HEK293 (cell line): ENCODE measurements at regions not wholly inside any gene's neighbourhood (a gene's known extent, or its start where the extent isn't known, plus 50 kb on each side); places are given as distances from the start of the nearest gene placed in this dataset.

ENCODE experiments used
- CTCF ChIA-PET: fragments of 350-600 bp; formaldehyde crosslinking; extraction: SDS; loops from one replicate; lab custom pipeline; 2021; ENCODE audit warnings: antibody characterized with exemption; lab: Yijun Ruan, JAX
- POLR2A ChIA-PET: fragments of 300-600 bp; formaldehyde crosslinking; extraction: SDS; loops from one replicate; lab custom pipeline; 2020; ENCODE audit warnings: antibody characterized with exemption, inconsistent platforms; lab: Yijun Ruan, JAX
- H3K27ac ChIP-seq: fragments of 200-500 bp; sonication (Bioruptor generic); 2 replicates; pipeline ENCODE4 v1.5.1; 2014; ENCODE audit warnings: low read depth, low read length, control low read depth, inconsistent platforms; ENCODE audit errors: extremely low read depth
- H3K36me3 ChIP-seq, 2 experiments: fragments of 200-500 bp in 1 of 2; sonication (Bioruptor generic) in 1 of 2; 1 replicate in 1 of 2; 2 replicates in 1 of 2; pipeline ENCODE4 v1.5.1; 2014 to 2017; ENCODE audit warnings: inconsistent platforms in 2 of 2, low read length in 2 of 2; ENCODE audit not compliant: control insufficient read depth in 2 of 2, insufficient read depth in 1 of 2
- H3K4me1 ChIP-seq: fragments of 200-500 bp; sonication (Bioruptor generic); 2 replicates; pipeline ENCODE4 v1.5.1; 2014; ENCODE audit warnings: mild to moderate bottlenecking, low read length, inconsistent platforms; ENCODE audit not compliant: control insufficient read depth, insufficient read depth
- H3K4me3 ChIP-seq: 2 replicates; pipeline ENCODE4 v1.5.1; 2011; ENCODE audit warnings: low read depth, mild to moderate bottlenecking, control low read depth, low read length, moderate library complexity
- H3K9me3 ChIP-seq: fragments of 200-500 bp; sonication (Bioruptor generic); 2 replicates; pipeline ENCODE4 v1.5.1; 2014; ENCODE audit warnings: low read depth, low read length, inconsistent platforms; ENCODE audit not compliant: control insufficient read depth, insufficient read depth
- GFI1B ChIP-seq: fragments of 450-650 bp; formaldehyde crosslinking; IDR thresholded peaks from 2 replicates; pipeline ENCODE4 v1.5.1; 2016; ENCODE audit warnings: missing biosample characterization, missing genetic modification characterization
- HOXA7 ChIP-seq: sonication (generic); formaldehyde crosslinking; IDR thresholded peaks from 2 replicates; pipeline ENCODE4 v1.8.1; 2022; ENCODE audit warnings: missing genetic modification reagents, borderline replicate concordance
- INSM2 ChIP-seq: fragments of 450-650 bp; formaldehyde crosslinking; IDR thresholded peaks from 2 replicates; pipeline ENCODE4 v1.5.1; 2016; ENCODE audit warnings: missing biosample characterization, missing genetic modification characterization
- MZF1 ChIP-seq: fragments of 450-650 bp; formaldehyde crosslinking; IDR thresholded peaks from 2 replicates; pipeline ENCODE4 v1.5.1; 2017; ENCODE audit warnings: missing biosample characterization, missing genetic modification characterization, borderline replicate concordance
- SP3 ChIP-seq: fragments of 450-650 bp; formaldehyde crosslinking; IDR thresholded peaks from 2 replicates; pipeline ENCODE4 v1.5.1; 2016; ENCODE audit warnings: missing biosample characterization, missing genetic modification characterization
- TRIM28 ChIP-seq: IDR thresholded peaks from 2 replicates; pipeline ENCODE4 v1.6.1; 2011; ENCODE audit warnings: low read length, control low read depth, borderline replicate concordance
- ZBTB11 ChIP-seq: fragments of 450-650 bp; formaldehyde crosslinking; conservative IDR thresholded peaks from 2 replicates; pipeline ENCODE4 v1.5.1; 2016; ENCODE audit warnings: low read depth, missing biosample characterization, missing genetic modification characterization
- ZFP3 ChIP-seq: fragments of 450-650 bp; formaldehyde crosslinking; IDR thresholded peaks from 2 replicates; pipeline ENCODE4 v1.5.1; 2016; ENCODE audit warnings: low read depth, missing biosample characterization, missing genetic modification characterization
- ZIC2 ChIP-seq: fragments of 450-650 bp; formaldehyde crosslinking; IDR thresholded peaks from 2 replicates; pipeline ENCODE4 v1.5.1; 2016; ENCODE audit warnings: missing biosample characterization, missing genetic modification characterization
- ZNF157 ChIP-seq: fragments of 450-650 bp; formaldehyde crosslinking; IDR thresholded peaks from 2 replicates; pipeline ENCODE4 v1.5.1; 2016; ENCODE audit warnings: missing biosample characterization, missing genetic modification characterization
- ZNF211 ChIP-seq: fragments of 450-650 bp; formaldehyde crosslinking; IDR thresholded peaks from 2 replicates; pipeline ENCODE4 v1.5.1; 2016; ENCODE audit warnings: low read depth, missing biosample characterization, missing genetic modification characterization
- ZNF37A ChIP-seq: fragments of 450-650 bp; IDR thresholded peaks from 2 replicates; pipeline ENCODE4 v1.5.1; 2018; ENCODE audit warnings: missing biosample characterization, missing genetic modification characterization
- ZNF391 ChIP-seq: fragments of 450-650 bp; formaldehyde crosslinking; IDR thresholded peaks from 2 replicates; pipeline ENCODE4 v1.5.1; 2016; ENCODE audit warnings: low read depth, missing biosample characterization, missing genetic modification characterization, borderline replicate concordance
- ZNF398 ChIP-seq: fragments of 450-650 bp; formaldehyde crosslinking; IDR thresholded peaks from 2 replicates; pipeline ENCODE4 v1.5.1; 2017; ENCODE audit warnings: missing biosample characterization, missing genetic modification characterization
- ZNF433 ChIP-seq: fragments of 450-650 bp; formaldehyde crosslinking; IDR thresholded peaks from 2 replicates; pipeline ENCODE4 v1.5.1; 2016; ENCODE audit warnings: missing biosample characterization, missing genetic modification characterization, low read depth
- ZNF449 ChIP-seq: fragments of 450-650 bp; formaldehyde crosslinking; IDR thresholded peaks from 2 replicates; pipeline ENCODE4 v1.5.1; 2017; ENCODE audit warnings: missing biosample characterization, mild to moderate bottlenecking, missing genetic modification characterization, moderate library complexity
- ZNF580 ChIP-seq: fragments of 450-650 bp; formaldehyde crosslinking; IDR thresholded peaks from 2 replicates; pipeline ENCODE4 v1.5.1; 2016; ENCODE audit warnings: missing biosample characterization, missing genetic modification characterization
- ZNF626 ChIP-seq: fragments of 450-650 bp; sonication (Bioruptor Pico); formaldehyde crosslinking; IDR thresholded peaks from 2 replicates; pipeline ENCODE4 v1.5.1; 2018; ENCODE audit warnings: missing biosample characterization, missing genetic modification characterization, inconsistent platforms
- ZNF639 ChIP-seq: fragments of 450-650 bp; formaldehyde crosslinking; IDR thresholded peaks from 2 replicates; pipeline ENCODE4 v1.5.1; 2016; ENCODE audit warnings: missing biosample characterization, missing genetic modification characterization
- ZNF837 ChIP-seq: fragments of 450-650 bp; formaldehyde crosslinking; IDR thresholded peaks from 2 replicates; pipeline ENCODE4 v1.5.1; 2016; ENCODE audit warnings: missing biosample characterization, missing genetic modification characterization

- TF ChIP-seq ZNF398 (tag by site-specific recombination), result no peak
Measured at GRCh38 chr2:74071426-74071825, 76.3 kb downstream of the BOLA3 start (continued).

GRCh38 chr2:74072565-74072964, 75.1 kb downstream of the BOLA3 start:
- Histone ChIP-seq H3K4me1 (0 out of 2 replicates have a peak, but pooled peaks cover 4% of the 10 kb centered on the region), H3K36me3 (no peaks in the 10 kb centered on the region; a peak in 1 of 3 replicates), H3K27ac (no peak overlapping the region), H3K4me3 (no peak overlapping the region), H3K9me3 (no peaks in the 10 kb centered on the region)
- CTCF ChIA-PET, result no interaction called here
- POLR2A ChIA-PET, result no interaction called here
- TF ChIP-seq ZNF37A (tag by site-specific recombination) (no peak), GFI1B (tag by site-specific recombination) (no peak), MZF1 (no peak), ZNF433 (tag by site-specific recombination) (no peak), ZNF391 (tag by site-specific recombination) (no peak), ZIC2 (tag by site-specific recombination) (no peak), ZNF626 (no peak), INSM2 (no peak), ZBTB11 (tag by site-specific recombination) (no peak), ZNF837 (tag by site-specific recombination) (no peak), ZNF639 (tag by site-specific recombination) (no peak), HOXA7 (no peak), SP3 (tag by site-specific recombination) (no peak), TRIM28 (no peak), ZNF580 (tag by site-specific recombination) (no peak), ZFP3 (tag by site-specific recombination) (no peak), ZNF449 (tag by site-specific recombination) (no peak), ZNF211 (tag by site-specific recombination) (no peak), ZNF157 (tag by site-specific recombination) (no peak)
- TF ChIP-seq, all 188 proteins: peak for 0
